Right lobe of liver (tissue), 4 donors: ENCODE measurements at regions not wholly inside any gene's neighbourhood (a gene's known extent, or its start where the extent isn't known, plus 50 kb on each side); places are given as distances from the start of the nearest gene placed in this dataset.

Experiments used
- CTCF ChIP-seq, 4 donors: fragments of 200-600 bp in 3 of 4; fragments of 450-650 bp in 1 of 4; IDR thresholded peaks; one replicate each; pipeline versions ENCODE4 v1.5.1 to v1.8.0; 2016 to 2022; ENCODE audit warnings: antibody characterized with exemption in 4 of 4, mild to moderate bottlenecking in 2 of 4
- POLR2A ChIP-seq: fragments of 450-650 bp; IDR thresholded peaks from one replicate; pipeline ENCODE4 v1.6.1; 2017; ENCODE audit warnings: antibody characterized with exemption, mild to moderate bottlenecking
- donor health status: DM: no; HTN: no; CAD: no.
- donor health status: DM: no; HTN: no; CAD: no.
- donor health status: DM: no; HTN: yes; CAD: no.

GRCh38 chr5:31086839-31087415 is 106.6 kb upstream of the CDH6 start:
- TF ChIP-seq CTCF (IDR thresholded peaks at IDR 0.05) (no peak), POLR2A (no peak)
